NCI-H226 (cell line): ENCODE measurements at regions not wholly inside any gene's neighbourhood (a gene's known extent, or its start where the extent isn't known, plus 50 kb on each side); places are given as distances from the start of the nearest gene placed in this dataset.
"Not testable (repeated sequence)": the region's sequence is repeated elsewhere in the genome, so short reads cannot be mapped to it uniquely, and the experiment has no call there.

Experiments
- DNase-seq: peaks from one replicate; pipeline ENCODE4 v3.0.0-alpha.2; 2015

- no peak for DNase-seq
Observed at GRCh38 chr9:32004431-32005076, 379.9 kb upstream of the ACO1 start.

- no peak for DNase-seq
Observed at GRCh38 chr9:32010322-32010721, 374.1 kb upstream of the ACO1 start.

GRCh38 chr9:32011049-32011448 lies 373.4 kb upstream of the ACO1 start:
- DNase-seq: no peak

GRCh38 chr9:32015795-32016194 lies 368.6 kb upstream of the ACO1 start:
- no peak for DNase-seq

GRCh38 chr9:32045513-32045912 lies 338.9 kb upstream of the ACO1 start:
- DNase-seq: no peak

GRCh38 chr9:32067261-32067660 lies 317.2 kb upstream of the ACO1 start:
- DNase-seq: no peak

- DNase-seq: no peak
Observed at GRCh38 chr9:32069169-32069813, 315.2 kb upstream of the ACO1 start.

GRCh38 chr9:32069969-32070368 lies 314.5 kb upstream of the ACO1 start:
- no peak for DNase-seq

- no peak for DNase-seq
Observed at GRCh38 chr9:32072570-32072969, 311.9 kb upstream of the ACO1 start.

- no peak for DNase-seq
Observed at GRCh38 chr9:32092031-32092430, 292.4 kb upstream of the ACO1 start.

- no peak for DNase-seq
Observed at GRCh38 chr9:32117291-32117690, 267.2 kb upstream of the ACO1 start.

- no peak for DNase-seq
Observed at GRCh38 chr9:32128546-32128945, 255.9 kb upstream of the ACO1 start.

GRCh38 chr9:32130709-32131108 lies 253.7 kb upstream of the ACO1 start:
- not testable (repeated sequence) for DNase-seq

GRCh38 chr9:32136700-32137339 lies 247.6 kb upstream of the ACO1 start:
- DNase-seq: no peak

GRCh38 chr9:32142074-32142473 lies 242.4 kb upstream of the ACO1 start:
- DNase-seq: no peak

- not testable (repeated sequence) for DNase-seq
Observed at GRCh38 chr9:32148553-32148952, 235.9 kb upstream of the ACO1 start.

GRCh38 chr9:32161209-32161608 lies 223.2 kb upstream of the ACO1 start:
- DNase-seq: no peak

GRCh38 chr9:32161720-32162119 lies 222.7 kb upstream of the ACO1 start:
- DNase-seq: no peak

- DNase-seq: not testable (repeated sequence)
Observed at GRCh38 chr9:32166316-32166715, 218.1 kb upstream of the ACO1 start.

- DNase-seq: no peak
Observed at GRCh38 chr9:32171339-32171738, 213.1 kb upstream of the ACO1 start.

- no peak for DNase-seq
Observed at GRCh38 chr9:32172256-32172655, 212.2 kb upstream of the ACO1 start.

- no peak for DNase-seq
Observed at GRCh38 chr9:32177396-32177795, 207.0 kb upstream of the ACO1 start.

GRCh38 chr9:32180597-32180996 lies 203.8 kb upstream of the ACO1 start:
- no peak for DNase-seq

- no peak for DNase-seq
Observed at GRCh38 chr9:32200241-32200640, 184.2 kb upstream of the ACO1 start.
